A549 (cell line): ENCODE measurements at regions not wholly inside any gene's neighbourhood (a gene's known extent, or its start where the extent isn't known, plus 50 kb on each side); places are given as distances from the start of the nearest gene placed in this dataset.
A peak's percentile ranks its signal among the peaks of the same experiment; 100 is the strongest.

Experiments used
- ATAC-seq, 2 experiments: fragments of 200-7000 bp in 1 of 2; fragments of >200 bp in 1 of 2; cut with Nextera tagmentation in 1 of 2; cut with Tn5 transposase in 1 of 2; 3 replicates each; pipeline versions ENCODE4 v1.8.0 to v1.9.1; 2018 to 2020; ENCODE audit warnings: mild to moderate bottlenecking in 1 of 2, moderate library complexity in 1 of 2
- CTCF ChIA-PET: fragments of 300-600 bp; sonication (Branson Sonifier 250); formaldehyde crosslinking; extraction: SDS; loops from one replicate; lab custom pipeline; 2021; ENCODE audit warnings: antibody characterized with exemption, inconsistent platforms; lab: Yijun Ruan, JAX
- POLR2A ChIA-PET: fragments of 350-600 bp; formaldehyde crosslinking; extraction: SDS; loops from one replicate; lab custom pipeline; 2021; ENCODE audit warnings: antibody characterized with exemption, inconsistent platforms; lab: Yijun Ruan, JAX
- DNase-seq, 2 experiments: peaks; one replicate each; pipeline versions ENCODE4 v3.0.0 to v3.0.0-alpha.2; 2011 to 2016; ENCODE audit warnings: low read depth in 1 of 2, low spot score in 1 of 2
- FAIRE-seq: peaks from 2 replicates; lab custom pipeline; 2011; peaks lifted over from hg19 to GRCh38; lab: Jason Lieb, UNC
- H3K27ac ChIP-seq, 2 experiments: fragments of >200 bp; sonication (Bioruptor Twin); formaldehyde crosslinking; 3 replicates each; pipeline ENCODE4 v1.5.1; 2016 to 2017
- H3K4me1 ChIP-seq: fragments of >200 bp; sonication (Bioruptor Twin); formaldehyde crosslinking; 3 replicates; pipeline ENCODE4 v1.6.1; 2016
- H3K4me2 ChIP-seq: fragments of >200 bp; sonication (Bioruptor Twin); formaldehyde crosslinking; 3 replicates; pipeline ENCODE4 v1.6.1; 2016
- H3K4me3 ChIP-seq: fragments of >200 bp; sonication (Bioruptor Twin); formaldehyde crosslinking; 3 replicates; pipeline ENCODE4 v1.5.1; 2016
- H3K9me3 ChIP-seq: fragments of >200 bp; sonication (Bioruptor Twin); formaldehyde crosslinking; 3 replicates; pipeline ENCODE4 v1.6.1; 2016
- CHD2 ChIP-seq: fragments of 150-350 bp; IDR thresholded peaks from 2 replicates; pipeline ENCODE4 v1.6.1; 2014; ENCODE audit warnings: low read length; ENCODE audit not compliant: partially characterized antibody
- EHF ChIP-seq: fragments of 250-450 bp; sonication (Bioruptor Pico); IDR thresholded peaks from 2 replicates; pipeline ENCODE4 v1.5.0; 2020; ENCODE audit warnings: mild to moderate bottlenecking
- EHMT2 ChIP-seq: fragments of 200-600 bp; sonication (generic); IDR thresholded peaks from 2 replicates; pipeline ENCODE4 v1.6.1; 2016; ENCODE audit warnings: antibody characterized with exemption, low read depth, mild to moderate bottlenecking, moderate library complexity
- FOSB ChIP-seq: fragments of 250-450 bp; sonication (Bioruptor Pico); IDR thresholded peaks from 2 replicates; pipeline ENCODE4 v1.5.0; 2020; ENCODE audit warnings: mild to moderate bottlenecking, moderate library complexity
- GATA3 ChIP-seq: IDR thresholded peaks from 2 replicates; pipeline ENCODE4 v1.6.1; 2012; ENCODE audit warnings: borderline replicate concordance
- JUN ChIP-seq, 2 experiments: fragments of >200 bp; sonication (Bioruptor Twin); formaldehyde crosslinking; IDR thresholded peaks; 2 replicates in 1 of 2; 3 replicates in 1 of 2; pipeline ENCODE4 v1.6.1; 2016 to 2017
- KDM1A ChIP-seq: fragments of 200-600 bp; sonication (generic); IDR thresholded peaks from 2 replicates; pipeline ENCODE4 v1.6.1; 2016; ENCODE audit warnings: low read depth, mild to moderate bottlenecking
- KDM5A ChIP-seq: fragments of 200-600 bp; sonication (generic); IDR thresholded peaks from 2 replicates; pipeline ENCODE4 v1.6.1; 2016; ENCODE audit warnings: antibody characterized with exemption, mild to moderate bottlenecking
- MAZ ChIP-seq: fragments of 150-350 bp; IDR thresholded peaks from 2 replicates; pipeline ENCODE4 v1.6.1; 2014; ENCODE audit warnings: antibody characterized with exemption, low read depth, low read length, borderline replicate concordance
- MYC ChIP-seq: IDR thresholded peaks from 2 replicates; pipeline ENCODE4 v1.6.1; 2012; ENCODE audit warnings: mild to moderate bottlenecking, inconsistent platforms, low read length, improper control_type of control experiment, borderline replicate concordance
- NPAS2 ChIP-seq: fragments of 250-450 bp; sonication (Bioruptor Pico); IDR thresholded peaks from 2 replicates; pipeline ENCODE4 v1.8.0; 2022; ENCODE audit warnings: mild to moderate bottlenecking, moderate library complexity, borderline replicate concordance
- RAD21 ChIP-seq, 2 experiments: fragments of >200 bp in 1 of 2; sonication (Bioruptor Twin) in 1 of 2; formaldehyde crosslinking in 1 of 2; IDR thresholded peaks in 1 of 2; conservative IDR thresholded peaks in 1 of 2; 2 replicates in 1 of 2; 3 replicates in 1 of 2; pipeline ENCODE4 v1.6.1; 2012 to 2018; ENCODE audit warnings: inconsistent platforms in 1 of 2
- RNF2 ChIP-seq: fragments of 200-600 bp; sonication (generic); IDR thresholded peaks from 2 replicates; pipeline ENCODE4 v1.6.1; 2016; ENCODE audit warnings: low read depth, mild to moderate bottlenecking, antibody characterized with exemption, moderate library complexity, borderline replicate concordance
- SMC3 ChIP-seq: fragments of >200 bp; sonication (Bioruptor Twin); formaldehyde crosslinking; IDR thresholded peaks from 3 replicates; pipeline ENCODE4 v1.6.1; 2018; ENCODE audit warnings: inconsistent platforms
- TFCP2L1 ChIP-seq: fragments of 250-450 bp; sonication (Bioruptor Pico); IDR thresholded peaks from 2 replicates; pipeline ENCODE4 v1.5.0; 2021; ENCODE audit warnings: mild to moderate bottlenecking
- TP53 ChIP-seq: fragments of 250-450 bp; sonication (Bioruptor Pico); IDR thresholded peaks from 2 replicates; pipeline ENCODE4 v1.5.0; 2021; ENCODE audit warnings: mild to moderate bottlenecking, moderate library complexity
- ZC3H11A ChIP-seq: fragments of 450-650 bp; IDR thresholded peaks from 2 replicates; pipeline ENCODE4 v1.6.1; 2014; ENCODE audit warnings: antibody characterized with exemption, mild to moderate bottlenecking
- ZFP36 ChIP-seq: fragments of 450-650 bp; IDR thresholded peaks from 2 replicates; pipeline ENCODE4 v1.6.1; 2014; ENCODE audit warnings: borderline replicate concordance; ENCODE audit not compliant: partially characterized antibody
- ZNF302 ChIP-seq: fragments of 250-450 bp; sonication (Bioruptor Pico); IDR thresholded peaks from 2 replicates; pipeline ENCODE4 v1.9.0; 2021; ENCODE audit warnings: inconsistent platforms, mild to moderate bottlenecking, moderate library complexity
- ZSCAN20 ChIP-seq: fragments of 250-450 bp; sonication (Bioruptor Pico); IDR thresholded peaks from 2 replicates; pipeline ENCODE4 v1.8.0; 2022; ENCODE audit warnings: mild to moderate bottlenecking, moderate library complexity
- WGBS: methylation state at CpG from one replicate; pipeline ENCODE4 v1.1.6; 2017; ENCODE audit errors: missing lambda C conversion rate; 5-methylcytosine and 5-hydroxymethylcytosine counted together
- TF ChIP-seq, protein P1 (sequence below): fragments of 450-650 bp; IDR thresholded peaks from 2 replicates; pipeline ENCODE4 v1.6.1; 2014; ENCODE audit warnings: antibody characterized with exemption
- TF ChIP-seq, protein P2 (sequence below): fragments of 150-350 bp; IDR thresholded peaks from 2 replicates; pipeline ENCODE4 v1.6.1; 2014; ENCODE audit warnings: low read depth, mild to moderate bottlenecking, low read length
- TF ChIP-seq, protein P3 (sequence below): fragments of >200 bp; sonication (Bioruptor Twin); formaldehyde crosslinking; IDR thresholded peaks from 2 replicates; pipeline ENCODE4 v1.6.1; 2016
- TF ChIP-seq, protein P4 (sequence below): fragments of 250-450 bp; sonication (Bioruptor Pico); IDR thresholded peaks from 2 replicates; pipeline ENCODE4 v1.5.0; 2021; ENCODE audit warnings: mild to moderate bottlenecking, moderate library complexity, borderline replicate concordance
- TF ChIP-seq, protein P5 (sequence below): fragments of >200 bp; sonication (Bioruptor Twin); formaldehyde crosslinking; IDR thresholded peaks from 3 replicates; pipeline ENCODE4 v1.6.1; 2016

DNA sequence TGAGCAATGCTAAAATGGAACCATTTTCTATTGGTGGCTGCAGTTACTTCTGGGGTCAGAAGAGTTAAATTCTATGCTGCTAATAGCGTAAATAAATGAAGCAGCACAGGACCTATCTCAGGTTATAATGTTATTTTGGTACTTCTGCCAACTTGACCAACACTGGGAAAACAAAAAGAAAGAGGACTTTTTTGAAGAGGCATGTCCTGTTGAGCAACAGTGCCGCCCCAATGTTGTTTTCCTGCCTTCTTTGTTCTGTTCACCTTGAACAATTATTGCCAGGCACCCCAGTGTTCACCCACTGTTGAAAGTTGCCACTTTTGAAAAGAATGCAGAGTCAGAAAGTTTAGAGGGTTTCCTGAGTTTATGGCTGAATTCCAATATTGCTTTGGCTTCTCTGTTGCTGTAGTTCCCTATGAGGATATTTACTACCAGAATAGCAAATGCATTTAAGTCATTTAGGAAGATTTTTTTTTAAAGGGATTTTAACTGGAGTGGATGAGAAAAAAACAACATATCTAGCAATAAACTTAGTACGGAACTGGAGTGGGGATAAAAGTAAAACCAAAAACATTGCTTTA is 679.0 kb upstream of the DPPA4 start:
- ATAC-seq (no peak), DNase-seq (no peak), FAIRE-seq (no peak)
- 60% methylated on average over 3 of the region's 3 CpGs for WGBS
- Histone ChIP-seq H3K4me3 (no peak overlapping the region), H3K4me2 (peak overlapping the region; percentile 16; the same call in 2 of the 3 replicates), H3K27ac (no peak overlapping the region), H3K9me3 (no peaks in the 10 kb centered on the region), H3K4me1 (no peaks in the 10 kb centered on the region)
- TF ChIP-seq TFCP2L1 (no peak), MYC (no peak), GATA3 (no peak), RNF2 (no peak), ZNF302 (CRISPR knock-in tag) (no peak), FOSB (CRISPR knock-in tag) (no peak), EHMT2 (no peak), JUN (IDR thresholded peaks at IDR 0.05) (no peak), TP53 (CRISPR knock-in tag) (no peak), SMC3 (no peak), KDM1A (no peak), EHF (CRISPR knock-in tag) (no peak), RAD21 (conservative IDR thresholded peaks at IDR 0.05 in 1 of 2, IDR thresholded peaks at IDR 0.05 in 1 of 2) (no peak), CHD2 (no peak)
- TF ChIP-seq, protein P1, sequence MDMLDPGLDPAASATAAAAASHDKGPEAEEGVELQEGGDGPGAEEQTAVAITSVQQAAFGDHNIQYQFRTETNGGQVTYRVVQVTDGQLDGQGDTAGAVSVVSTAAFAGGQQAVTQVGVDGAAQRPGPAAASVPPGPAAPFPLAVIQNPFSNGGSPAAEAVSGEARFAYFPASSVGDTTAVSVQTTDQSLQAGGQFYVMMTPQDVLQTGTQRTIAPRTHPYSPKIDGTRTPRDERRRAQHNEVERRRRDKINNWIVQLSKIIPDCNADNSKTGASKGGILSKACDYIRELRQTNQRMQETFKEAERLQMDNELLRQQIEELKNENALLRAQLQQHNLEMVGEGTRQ = no peak
- TF ChIP-seq, protein P2, sequence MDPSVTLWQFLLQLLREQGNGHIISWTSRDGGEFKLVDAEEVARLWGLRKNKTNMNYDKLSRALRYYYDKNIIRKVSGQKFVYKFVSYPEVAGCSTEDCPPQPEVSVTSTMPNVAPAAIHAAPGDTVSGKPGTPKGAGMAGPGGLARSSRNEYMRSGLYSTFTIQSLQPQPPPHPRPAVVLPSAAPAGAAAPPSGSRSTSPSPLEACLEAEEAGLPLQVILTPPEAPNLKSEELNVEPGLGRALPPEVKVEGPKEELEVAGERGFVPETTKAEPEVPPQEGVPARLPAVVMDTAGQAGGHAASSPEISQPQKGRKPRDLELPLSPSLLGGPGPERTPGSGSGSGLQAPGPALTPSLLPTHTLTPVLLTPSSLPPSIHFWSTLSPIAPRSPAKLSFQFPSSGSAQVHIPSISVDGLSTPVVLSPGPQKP = no peak
- TF ChIP-seq, protein P3, sequence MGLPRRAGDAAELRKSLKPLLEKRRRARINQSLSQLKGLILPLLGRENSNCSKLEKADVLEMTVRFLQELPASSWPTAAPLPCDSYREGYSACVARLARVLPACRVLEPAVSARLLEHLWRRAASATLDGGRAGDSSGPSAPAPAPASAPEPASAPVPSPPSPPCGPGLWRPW = no peak
- CTCF ChIA-PET = no interaction called here
- POLR2A ChIA-PET = no interaction called here

DNA sequence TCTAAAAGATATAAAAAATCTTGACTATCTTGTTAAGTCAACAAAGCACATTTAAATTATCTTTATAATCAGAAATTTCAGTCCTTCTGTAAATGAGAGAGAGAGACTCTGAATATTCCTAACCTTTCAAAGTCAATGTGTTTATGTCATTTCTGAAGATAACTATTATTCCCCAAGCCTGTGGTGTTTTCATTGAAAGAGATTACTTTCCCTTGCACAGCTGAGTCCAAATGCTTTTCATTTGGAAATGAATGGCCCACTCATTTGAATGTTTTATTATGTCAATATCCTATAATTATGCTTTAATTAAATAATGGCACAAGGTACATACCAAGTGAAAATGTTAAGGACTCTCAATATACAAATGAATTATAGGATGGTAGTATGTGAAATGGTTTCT is 680.0 kb upstream of the DPPA4 start:
- POLR2A ChIA-PET = no interaction called here
- no peaks in the 10 kb centered on the region for H3K9me3 ChIP-seq
- CTCF ChIA-PET = no interaction called here
- ATAC-seq = no peak
- DNase-seq = no peak
- no peak overlapping the region for H3K27ac ChIP-seq
- no peak overlapping the region for H3K4me2 ChIP-seq
- H3K4me1 ChIP-seq = no peaks in the 10 kb centered on the region
- no peak overlapping the region for H3K4me3 ChIP-seq
- no peak for FAIRE-seq
- TF ChIP-seq TFCP2L1 (no peak), ZC3H11A (no peak), MAZ (no peak), ZFP36 (no peak), ZSCAN20 (CRISPR knock-in tag) (no peak), JUN (IDR thresholded peaks at IDR 0.05) (no peak)
- TF ChIP-seq, protein P2 = no peak

DNA sequence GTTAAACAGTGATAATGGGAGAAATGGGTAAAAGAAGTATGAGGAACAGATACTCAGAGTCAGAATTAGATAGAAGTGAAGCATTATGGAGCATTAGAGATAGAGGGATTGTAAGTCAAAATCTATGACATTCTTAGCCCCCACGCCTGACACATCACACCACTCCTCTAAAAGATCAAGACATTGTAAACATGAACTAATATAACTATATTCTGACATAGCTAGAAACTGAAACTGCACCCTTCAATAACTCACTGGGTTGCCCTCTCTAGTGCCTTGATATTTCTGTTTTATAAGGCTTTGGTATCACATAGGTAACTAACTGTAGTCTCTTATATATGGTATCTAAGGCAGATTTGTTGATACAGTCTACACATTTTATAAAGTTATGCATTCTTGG is 684.3 kb upstream of the DPPA4 start:
- Histone ChIP-seq H3K4me3 (no peak overlapping the region), H3K27ac (no peak overlapping the region), H3K4me1 (no peaks in the 10 kb centered on the region), H3K9me3 (no peaks in the 10 kb centered on the region), H3K4me2 (no peak overlapping the region)
- POLR2A ChIA-PET = no interaction called here
- FAIRE-seq = peak; percentile 23
- WGBS = 32% methylated on average over 1 of the region's 1 CpG
- CTCF ChIA-PET = no interaction called here
- no peak for DNase-seq
- no peak for ATAC-seq
- TF ChIP-seq RAD21 (conservative IDR thresholded peaks at IDR 0.05 in 1 of 2, IDR thresholded peaks at IDR 0.05 in 1 of 2) = no peak
- TF ChIP-seq, protein P2 = no peak
- TF ChIP-seq GATA3 = no peak
- TF ChIP-seq, protein P4, sequence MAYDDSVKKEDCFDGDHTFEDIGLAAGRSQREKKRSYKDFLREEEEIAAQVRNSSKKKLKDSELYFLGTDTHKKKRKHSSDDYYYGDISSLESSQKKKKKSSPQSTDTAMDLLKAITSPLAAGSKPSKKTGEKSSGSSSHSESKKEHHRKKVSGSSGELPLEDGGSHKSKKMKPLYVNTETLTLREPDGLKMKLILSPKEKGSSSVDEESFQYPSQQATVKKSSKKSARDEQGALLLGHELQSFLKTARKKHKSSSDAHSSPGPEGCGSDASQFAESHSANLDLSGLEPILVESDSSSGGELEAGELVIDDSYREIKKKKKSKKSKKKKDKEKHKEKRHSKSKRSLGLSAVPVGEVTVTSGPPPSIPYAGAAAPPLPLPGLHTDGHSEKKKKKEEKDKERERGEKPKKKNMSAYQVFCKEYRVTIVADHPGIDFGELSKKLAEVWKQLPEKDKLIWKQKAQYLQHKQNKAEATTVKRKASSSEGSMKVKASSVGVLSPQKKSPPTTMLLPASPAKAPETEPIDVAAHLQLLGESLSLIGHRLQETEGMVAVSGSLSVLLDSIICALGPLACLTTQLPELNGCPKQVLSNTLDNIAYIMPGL (CRISPR knock-in tag) = no peak
- TF ChIP-seq NPAS2 = no peak
- TF ChIP-seq, protein P5, sequence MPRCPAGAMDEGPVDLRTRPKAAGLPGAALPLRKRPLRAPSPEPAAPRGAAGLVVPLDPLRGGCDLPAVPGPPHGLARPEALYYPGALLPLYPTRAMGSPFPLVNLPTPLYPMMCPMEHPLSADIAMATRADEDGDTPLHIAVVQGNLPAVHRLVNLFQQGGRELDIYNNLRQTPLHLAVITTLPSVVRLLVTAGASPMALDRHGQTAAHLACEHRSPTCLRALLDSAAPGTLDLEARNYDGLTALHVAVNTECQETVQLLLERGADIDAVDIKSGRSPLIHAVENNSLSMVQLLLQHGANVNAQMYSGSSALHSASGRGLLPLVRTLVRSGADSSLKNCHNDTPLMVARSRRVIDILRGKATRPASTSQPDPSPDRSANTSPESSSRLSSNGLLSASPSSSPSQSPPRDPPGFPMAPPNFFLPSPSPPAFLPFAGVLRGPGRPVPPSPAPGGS = no peak
- no peak for TF ChIP-seq KDM5A
